Gastrocnemius medialis (tissue), 4 donors: ENCODE measurements at regions not wholly inside any gene's neighbourhood (a gene's known extent, or its start where the extent isn't known, plus 50 kb on each side); places are given as distances from the start of the nearest gene placed in this dataset.

Experiments used
- CTCF ChIP-seq, 5 experiments: fragments of 450-650 bp in 3 of 5; fragments of 200-600 bp in 2 of 5; sonication (generic) in 2 of 5; IDR thresholded peaks in 4 of 5; conservative IDR thresholded peaks in 1 of 5; 1 replicate in 4 of 5; 2 replicates in 1 of 5; pipeline ENCODE4 v1.5.1; 2016 to 2019; ENCODE audit warnings: antibody characterized with exemption in 5 of 5, mild to moderate bottlenecking in 3 of 5, moderate library complexity in 3 of 5
- POLR2A ChIP-seq, 2 donors: fragments of 450-650 bp; IDR thresholded peaks; one replicate each; pipeline ENCODE4 v1.6.1; 2017; ENCODE audit warnings: antibody characterized with exemption in 2 of 2, mild to moderate bottlenecking in 2 of 2, moderate library complexity in 2 of 2

GRCh38 chr3:21804330-21804729 lies 53.3 kb upstream of the ZNF385D start:
- TF ChIP-seq CTCF (IDR thresholded peaks at IDR 0.05 in 4 of 5, conservative IDR thresholded peaks at IDR 0.05 in 1 of 5), result no peak
- no peak for TF ChIP-seq POLR2A (IDR thresholded peaks at IDR 0.05)
